HG03432 (cell line): ENCODE measurements at regions not wholly inside any gene's neighbourhood (a gene's known extent, or its start where the extent isn't known, plus 50 kb on each side); places are given as distances from the start of the nearest gene placed in this dataset.

Experiments used
- ATAC-seq: cut with Tn5 transposase; IDR thresholded peaks from one replicate; pipeline ENCODE4 v1.9.1; 2021; ENCODE audit warnings: mild to moderate bottlenecking, moderate library complexity; ENCODE audit not compliant: unreplicated experiment

DNA sequence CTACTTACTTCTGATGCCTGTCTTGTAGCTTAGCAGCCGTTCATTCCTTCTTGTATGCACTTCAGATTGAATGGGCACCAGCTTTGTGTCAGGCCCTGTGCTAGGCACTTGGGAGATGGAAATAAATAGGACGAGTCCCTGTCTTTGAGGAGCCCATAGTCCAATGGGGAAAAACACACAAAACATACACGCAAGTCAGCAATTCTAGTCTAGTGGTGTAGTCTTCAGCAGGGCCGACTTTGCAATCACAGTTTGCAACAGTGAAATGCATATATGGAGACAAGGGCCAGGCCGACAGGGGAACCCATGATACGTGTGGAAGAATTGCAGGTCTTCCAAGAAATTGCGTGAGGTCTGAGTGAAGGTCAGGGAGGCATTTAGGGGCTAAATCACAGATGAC, 262.6 kb downstream of the MAF start:
- no peak for ATAC-seq

DNA sequence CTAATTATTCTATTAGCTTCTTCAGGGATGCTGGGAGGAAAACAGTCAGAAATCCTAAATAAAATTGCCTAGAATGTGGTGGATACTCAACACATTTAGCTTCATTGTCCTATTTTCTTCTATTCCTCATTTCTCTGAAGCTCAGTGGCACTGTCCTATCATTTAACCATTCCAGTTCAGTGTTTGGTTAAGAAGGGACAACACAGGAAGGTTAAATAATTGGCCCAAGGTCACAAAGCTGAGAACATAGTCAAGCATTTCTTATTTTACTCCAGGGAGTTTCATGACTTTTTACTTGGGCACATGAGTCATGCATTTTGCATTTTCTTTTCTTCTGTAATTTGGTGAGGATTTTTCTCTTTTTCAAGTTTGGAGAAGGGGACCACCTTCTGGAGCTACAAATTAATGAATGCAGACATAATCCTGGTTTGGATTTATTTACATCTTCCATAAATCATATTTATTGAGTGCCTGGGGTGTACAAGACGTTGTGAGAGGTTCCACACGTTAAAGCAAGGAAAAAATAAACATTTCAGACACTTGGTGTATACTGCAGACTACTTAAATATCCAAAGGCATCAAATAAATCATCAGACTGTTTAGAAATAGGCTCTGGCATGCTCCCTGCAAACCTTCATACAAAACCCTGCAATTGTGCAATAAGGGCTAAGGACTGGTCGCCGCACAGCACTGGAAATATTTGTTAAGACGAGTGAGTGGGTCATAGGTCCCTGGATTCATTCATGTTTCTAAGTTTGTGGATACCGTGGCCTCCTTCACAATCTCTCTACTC, 263.9 kb downstream of the MAF start:
- ATAC-seq, result no peak

DNA sequence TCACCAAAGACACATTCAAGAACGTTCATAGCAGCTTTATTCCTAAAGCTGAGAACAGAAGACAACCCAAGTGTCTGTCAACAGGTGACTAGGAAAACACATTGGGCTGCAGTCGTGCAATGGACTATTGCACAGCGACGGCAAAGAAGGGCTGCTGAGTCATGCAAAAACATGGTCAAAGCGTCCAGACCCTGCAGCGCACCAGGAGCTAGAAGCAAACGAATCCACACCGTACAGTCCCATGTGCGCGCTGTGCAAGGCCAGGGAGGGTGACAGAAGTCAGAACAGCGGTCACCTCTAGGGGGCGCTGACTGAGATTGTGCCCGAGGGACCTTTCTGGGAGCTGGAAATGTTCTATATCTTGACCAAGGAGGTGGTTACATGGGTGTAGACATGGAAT, 266.4 kb downstream of the MAF start:
- no peak for ATAC-seq

DNA sequence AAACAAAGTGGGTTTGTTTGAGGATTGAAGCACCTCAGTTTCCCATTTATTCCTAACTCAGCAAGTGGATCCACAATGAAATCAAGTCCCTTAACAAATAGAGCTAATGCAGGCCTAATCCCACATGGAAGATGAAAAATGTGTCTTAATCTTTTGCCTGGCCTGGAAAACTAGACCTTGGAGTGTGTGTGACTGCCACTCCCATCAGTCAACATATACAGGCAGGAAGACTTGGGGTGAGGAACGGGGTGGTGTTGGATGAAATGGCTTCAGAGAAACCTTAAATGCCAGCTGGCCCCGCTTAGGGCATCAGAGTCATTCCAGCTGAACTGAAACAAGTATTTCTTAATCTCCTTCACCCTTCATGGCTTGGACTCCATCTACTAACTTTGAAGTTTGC, 269.5 kb downstream of the MAF start:
- no peak for ATAC-seq

DNA sequence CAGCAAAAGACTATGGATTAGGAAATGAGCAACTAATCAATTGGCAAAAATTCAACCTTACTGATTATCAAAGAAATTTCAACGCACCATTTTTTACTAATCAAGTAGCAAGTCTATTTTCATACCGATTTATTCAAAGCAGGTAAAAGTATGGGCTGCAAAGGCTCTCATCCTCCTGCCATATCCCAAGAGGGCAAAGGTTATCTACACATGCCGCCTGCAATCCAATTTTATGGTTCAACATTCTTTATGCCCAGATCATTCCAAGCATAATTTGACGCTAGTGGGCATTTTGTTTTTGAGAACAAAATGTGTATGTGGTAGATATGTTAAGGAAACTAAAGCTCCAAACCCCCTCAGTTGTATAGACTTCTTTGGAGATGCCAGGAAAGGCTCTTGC, 270.6 kb downstream of the MAF start:
- no peak for ATAC-seq

DNA sequence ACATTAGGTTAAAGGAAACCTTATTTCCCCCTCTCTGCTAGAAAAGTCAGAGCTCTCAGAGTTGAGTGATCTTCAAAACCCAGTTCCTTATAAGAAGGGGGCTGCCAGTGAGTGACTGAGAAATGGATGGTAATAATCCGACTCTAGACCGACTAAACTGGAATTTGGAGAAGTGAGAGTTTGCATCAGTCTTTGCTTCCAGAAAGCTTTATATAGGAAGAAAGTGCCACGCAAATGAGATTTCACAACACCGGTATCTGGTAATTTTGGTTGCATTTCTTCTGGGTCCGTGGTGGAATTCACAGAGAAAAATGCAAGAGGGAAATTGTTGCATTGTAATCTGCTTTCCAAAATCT, 271.4 kb downstream of the MAF start:
- no peak for ATAC-seq

DNA sequence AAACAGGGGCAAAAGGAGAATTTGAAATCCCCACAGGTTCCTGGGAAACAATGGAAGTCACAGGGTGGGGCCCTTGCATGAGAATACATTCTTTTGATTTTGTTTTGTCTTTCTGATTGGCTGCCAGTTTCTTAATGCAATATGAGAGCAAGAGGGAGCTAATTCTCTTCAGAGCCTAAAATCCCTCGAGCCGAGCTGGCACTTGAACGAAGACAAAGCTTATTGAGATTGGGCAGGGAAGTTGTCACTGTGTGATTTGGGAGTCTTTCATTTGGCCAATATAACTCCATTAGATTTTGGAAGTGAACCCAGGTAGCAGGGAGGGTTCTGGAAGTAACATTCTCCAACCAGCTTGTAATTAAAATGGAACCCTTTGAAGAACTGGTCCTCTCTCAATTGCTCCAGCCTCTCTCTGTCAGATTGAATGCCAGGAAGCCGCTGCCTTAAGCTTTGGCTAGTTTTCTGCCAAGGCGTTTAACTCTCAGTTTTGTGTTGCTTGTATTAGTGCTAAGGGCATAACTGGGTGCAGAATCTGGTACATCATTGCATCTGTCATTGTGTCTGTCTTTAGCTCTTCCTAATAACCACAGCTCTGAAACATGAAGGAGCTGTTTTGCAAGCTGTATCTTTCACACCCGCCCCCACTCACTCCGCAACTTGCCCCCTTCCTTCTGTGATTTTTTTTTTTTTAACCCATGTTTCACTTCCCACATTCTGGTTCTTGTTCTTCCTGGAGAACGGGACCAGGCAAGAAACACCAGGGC, 272.0 kb downstream of the MAF start:
- ATAC-seq, result no peak

DNA sequence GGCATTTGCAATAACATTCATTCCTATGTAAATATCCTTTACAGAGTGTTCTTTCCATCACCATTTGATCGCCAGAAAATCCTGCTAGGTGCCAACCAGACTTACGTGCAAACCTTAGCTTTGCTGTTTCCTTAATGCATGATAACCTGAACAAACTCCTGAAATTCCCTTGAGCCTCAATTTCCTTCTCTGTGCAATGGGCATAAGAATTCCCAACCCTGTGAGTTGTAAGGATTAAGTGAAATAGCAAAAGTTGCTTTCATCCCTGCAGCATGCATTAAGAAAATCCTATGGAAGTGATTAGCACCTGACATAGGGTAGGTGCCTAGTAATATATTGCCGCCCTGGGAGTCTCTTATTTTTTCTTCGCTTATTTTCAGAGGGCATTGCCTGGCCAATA, 272.7 kb downstream of the MAF start:
- no peak for ATAC-seq

DNA sequence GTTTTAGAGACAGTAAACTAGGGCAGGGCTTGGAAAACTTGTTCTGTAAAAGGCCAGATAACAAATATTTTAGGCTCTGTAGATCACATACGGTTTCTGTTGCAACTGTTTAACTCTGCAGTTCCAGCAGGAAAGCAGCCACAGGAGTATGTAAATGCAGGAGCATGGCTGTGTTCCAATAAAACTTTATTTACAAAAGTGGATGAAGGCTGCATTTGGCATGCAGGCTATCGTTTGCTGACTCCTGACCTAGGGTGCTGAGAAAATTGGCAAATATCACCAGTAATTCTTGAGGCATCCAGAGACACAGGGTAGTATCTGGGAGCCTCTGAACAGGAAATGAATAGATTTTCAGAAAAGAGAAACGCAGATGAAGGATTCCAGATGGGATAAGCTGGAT, 274.0 kb downstream of the MAF start:
- ATAC-seq, result no peak

DNA sequence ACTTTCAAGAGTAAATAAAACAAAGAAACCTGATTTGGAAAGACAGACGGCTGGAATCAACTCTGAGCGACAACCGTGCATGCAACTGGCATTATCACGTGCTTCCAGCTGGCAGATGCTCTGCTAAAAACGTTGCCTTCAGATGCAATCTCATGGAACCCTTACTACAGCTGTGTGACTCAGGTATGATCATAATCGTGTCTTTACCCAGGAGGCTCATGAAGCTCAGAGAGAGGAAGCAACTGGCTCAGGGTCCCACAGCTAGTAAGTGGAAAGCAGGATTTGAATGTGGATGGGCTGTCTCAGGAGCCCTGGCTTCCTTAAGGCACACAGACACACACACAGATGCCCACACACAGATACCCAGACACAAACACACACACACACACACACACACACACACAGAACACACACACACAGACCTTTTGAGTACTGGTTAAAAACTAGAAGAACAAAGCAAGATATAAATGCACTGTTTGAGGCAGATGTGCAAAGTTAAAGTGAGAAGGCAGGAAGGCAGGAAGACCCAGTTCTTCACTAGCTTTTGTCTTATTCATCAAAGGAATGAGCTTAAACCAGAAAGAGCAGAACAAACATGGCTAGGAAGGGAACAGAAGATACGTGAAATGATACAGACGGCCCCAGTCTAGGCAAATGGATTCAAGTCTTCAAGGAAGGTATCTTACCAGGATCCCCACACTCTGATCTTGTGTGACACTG, 275.2 kb downstream of the MAF start:
- no peak for ATAC-seq

DNA sequence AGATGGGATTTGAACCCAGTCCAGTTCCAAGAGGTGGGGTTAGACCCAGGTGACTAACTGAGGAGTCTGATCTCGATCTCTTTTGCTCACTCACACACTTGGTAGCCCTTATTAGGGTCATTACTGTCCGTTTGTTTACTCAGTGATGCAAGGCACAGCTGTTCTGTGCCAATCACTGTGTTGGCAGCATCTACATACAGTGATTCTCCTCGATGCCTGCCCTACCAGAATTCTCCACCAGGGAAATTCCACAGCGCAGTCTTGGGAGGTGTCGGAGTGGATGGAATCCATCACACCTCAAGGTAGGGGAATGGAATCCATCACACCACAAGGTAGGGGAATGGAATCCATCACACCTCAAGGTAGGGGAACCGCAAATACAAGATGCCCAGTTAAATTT, 279.6 kb downstream of the MAF start:
- no peak for ATAC-seq

DNA sequence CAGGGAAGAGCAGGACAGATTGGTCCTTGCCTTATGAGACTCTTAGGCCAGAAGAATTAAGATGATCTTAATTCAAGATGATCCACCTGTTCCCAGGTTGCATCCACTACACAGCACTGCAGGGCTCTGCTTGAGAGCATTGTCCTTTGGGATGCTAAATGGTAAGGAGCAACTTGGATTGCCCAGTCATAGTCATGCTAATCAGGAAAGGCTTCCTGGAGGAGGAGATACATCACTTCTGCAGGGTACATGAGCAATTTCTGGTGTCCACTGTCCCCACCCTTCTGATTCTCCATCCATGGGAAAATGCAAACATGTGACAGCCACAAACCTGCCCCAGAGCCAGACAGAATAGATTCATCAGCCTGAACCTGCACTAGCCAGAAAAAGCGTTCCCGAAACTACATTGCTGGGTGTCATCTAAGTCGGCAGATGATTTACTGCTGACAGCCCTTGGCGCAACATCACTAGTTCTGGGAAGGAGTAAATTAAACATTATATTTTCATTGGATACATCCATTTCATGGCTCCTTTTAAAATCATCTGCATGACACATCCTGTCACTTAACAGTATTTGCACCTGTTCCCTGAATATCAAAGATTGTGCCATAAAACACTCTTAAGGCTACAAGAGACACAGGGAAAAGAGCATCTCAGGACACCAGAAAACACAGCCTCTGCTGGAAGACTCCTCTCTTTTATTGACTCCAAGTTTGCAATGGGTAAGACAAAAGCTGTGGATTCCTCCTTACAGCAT, 282.2 kb downstream of the MAF start:
- no peak for ATAC-seq

DNA sequence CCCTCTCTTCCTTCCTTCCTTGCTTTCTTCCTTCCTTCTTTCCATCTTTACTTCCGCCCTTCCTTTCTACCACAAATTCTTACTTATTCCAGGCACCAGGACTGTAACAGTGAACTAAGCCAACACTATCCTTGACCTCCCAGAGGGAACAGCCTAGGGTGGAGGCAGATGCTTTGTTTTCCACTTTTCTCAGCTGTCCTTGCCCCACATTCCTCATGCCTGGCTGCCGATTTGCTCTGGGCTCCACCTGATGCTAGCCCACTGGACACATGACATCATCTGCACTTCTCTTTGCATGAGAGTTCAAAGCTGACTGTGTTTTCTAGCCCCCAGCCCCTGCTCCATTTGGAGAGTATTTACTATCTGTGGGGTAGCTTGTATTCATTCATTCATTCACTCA, 283.0 kb downstream of the MAF start:
- ATAC-seq, result no peak

DNA sequence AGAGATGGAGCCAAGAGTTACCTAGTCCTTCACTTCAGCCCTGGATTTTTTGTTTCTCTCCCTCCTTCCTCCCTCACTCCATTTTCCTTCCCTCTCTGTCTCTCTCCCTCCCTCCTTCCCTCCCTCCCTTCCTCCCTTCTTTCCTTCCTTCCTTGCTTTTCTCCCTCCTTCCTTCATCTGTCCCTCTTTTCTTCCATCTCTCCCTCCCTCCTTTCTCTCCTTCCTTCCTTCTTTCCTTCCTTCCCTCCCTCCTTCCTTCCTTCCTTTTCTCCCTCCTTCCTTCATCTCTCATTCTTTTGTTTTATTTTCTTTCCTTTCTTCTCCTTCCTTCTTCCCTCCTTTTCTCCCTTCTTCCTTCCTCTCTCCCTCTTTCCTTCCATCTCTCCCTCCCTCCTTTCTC, 283.5 kb downstream of the MAF start:
- ATAC-seq, result no peak

DNA sequence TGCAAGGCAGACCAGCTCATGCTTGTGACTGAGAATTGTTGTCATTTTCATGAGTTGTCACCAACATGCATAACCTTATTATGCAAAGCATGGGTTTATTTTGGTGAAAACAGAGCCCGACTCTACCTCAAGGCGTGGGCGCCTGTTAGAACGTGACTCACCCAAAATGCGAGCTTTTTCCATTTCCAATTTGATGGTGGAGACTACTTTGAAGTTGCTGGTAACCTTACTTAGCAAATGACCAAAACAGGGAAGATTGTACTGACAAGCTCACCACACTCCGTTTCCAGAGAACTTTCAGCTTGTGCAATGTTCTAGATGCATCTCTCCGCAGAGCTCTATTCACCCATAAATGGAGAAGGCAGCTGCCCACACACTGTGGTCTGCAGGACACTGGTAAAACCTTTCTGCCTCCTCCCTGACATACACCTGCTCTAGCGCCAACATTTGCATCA, 284.5 kb downstream of the MAF start:
- ATAC-seq, result peak; percentile 83

DNA sequence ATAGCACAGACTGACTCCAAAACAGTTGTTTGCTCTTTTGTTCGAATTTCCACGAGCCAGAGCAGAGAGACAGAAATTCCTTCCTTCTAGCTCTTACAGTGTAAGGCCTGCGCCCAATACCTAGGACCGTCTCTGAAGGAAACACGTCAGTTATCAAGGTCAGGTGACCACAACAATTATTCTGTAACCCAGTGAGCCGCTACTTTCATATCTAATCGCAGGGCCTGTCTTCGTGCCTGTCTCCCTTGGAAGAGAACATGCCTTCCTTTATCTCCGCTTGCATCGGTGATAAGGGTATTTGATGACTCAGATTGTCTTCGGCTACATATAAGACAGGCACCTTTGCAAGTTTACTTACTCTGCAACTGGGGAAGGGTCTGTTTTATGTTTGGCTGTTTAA, 288.0 kb downstream of the MAF start:
- ATAC-seq, result no peak

DNA sequence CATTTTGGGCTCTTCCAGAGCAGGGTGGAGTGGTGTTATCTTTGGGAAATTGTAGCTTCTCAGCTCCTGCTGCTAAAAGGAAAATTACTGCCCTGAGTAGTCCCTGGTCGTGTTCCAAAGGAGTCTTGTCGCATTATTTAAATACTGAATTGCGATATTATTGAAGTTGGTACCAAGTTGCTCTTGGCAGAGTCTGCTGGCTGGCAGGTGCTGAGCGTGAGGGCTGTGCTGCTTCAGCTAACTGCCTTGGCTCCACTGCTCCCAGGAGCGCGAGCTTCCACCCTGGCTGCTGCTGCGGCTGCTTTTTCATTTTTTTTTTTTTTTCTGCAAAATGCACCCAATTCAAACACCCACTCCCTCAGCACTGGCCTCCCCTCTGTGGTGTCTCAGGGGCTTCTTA, 289.8 kb downstream of the MAF start:
- no peak for ATAC-seq

DNA sequence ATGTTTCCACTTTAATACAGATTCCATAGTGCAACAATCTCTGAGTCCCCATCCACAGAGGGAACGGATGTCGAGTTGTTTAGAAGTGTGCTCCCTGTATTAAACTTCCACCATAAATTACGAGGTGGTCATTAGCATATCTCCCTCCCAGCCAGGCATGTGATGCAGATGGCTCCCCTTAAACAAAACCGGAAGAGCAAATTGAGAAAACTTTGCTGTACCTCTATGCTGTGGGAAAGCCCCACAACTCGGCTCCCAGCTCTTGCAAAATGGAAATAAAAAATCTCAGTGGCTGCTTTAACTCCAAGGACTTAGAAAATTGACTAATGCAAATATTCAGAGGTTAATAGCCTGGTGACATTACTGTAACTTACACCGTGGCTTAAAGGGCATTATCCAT, 290.9 kb downstream of the MAF start:
- no peak for ATAC-seq

DNA sequence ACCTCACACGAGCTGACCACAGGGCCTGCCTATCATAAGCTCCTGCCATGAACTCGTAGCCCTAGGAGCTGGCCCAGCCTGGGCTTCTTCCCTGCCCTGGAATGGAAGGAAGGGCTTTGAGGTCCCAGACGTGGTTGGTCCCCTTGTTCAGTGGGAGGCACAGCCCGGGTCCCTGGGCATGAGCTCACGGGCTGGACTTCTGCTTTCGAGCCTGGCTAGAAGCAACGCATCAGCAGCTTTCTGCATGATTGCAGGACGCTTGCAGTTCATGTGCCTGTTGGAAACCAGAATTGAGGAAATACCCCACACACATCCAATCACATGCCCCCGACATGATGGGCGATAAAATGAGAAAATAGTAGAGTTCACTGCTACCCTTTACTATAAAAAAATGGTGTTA, 293.3 kb downstream of the MAF start:
- no peak for ATAC-seq

DNA sequence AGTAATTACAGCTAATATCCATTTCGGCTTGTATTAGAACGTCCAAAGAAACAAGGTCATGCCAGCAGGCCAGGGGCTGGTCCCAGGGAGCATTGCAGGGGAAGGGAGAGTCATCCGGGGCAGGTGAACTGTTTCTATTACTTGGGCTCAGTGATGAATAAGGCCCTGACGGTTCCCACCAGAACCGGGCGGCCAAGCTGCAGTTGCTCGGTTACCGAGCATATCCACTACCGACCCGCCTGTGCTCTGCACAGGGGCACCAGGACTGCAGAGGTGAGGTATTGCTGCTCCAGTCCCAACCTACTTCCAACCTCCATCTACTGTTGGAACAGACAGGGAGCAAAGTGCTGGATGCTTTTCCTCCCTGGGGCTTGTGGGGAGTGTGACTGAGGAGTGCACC, 295.5 kb downstream of the MAF start:
- ATAC-seq, result no peak

DNA sequence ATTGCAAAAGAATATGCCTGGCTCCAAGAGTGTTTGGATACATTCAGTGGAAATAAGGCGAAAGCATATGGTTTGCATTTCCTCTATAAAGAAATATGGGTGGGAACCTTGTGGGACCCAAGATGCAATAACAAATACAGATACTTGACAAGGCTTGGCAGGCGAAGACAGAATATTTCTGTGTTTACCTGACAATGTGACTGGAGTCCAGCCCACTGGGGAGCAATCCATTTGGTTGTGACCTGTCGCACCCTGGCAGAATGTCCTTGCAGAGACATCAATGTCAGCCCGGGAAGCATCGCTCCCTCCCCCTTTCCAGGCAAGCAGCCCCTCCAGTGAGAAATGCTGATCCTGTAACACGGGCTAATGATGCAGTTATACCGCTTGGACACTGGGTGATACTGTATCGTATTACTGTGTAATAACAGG, 296.6 kb downstream of the MAF start:
- no peak for ATAC-seq
